ENCODE measurements at regions not wholly inside any gene's neighbourhood (a gene's known extent, or its start where the extent isn't known, plus 50 kb on each side); places are given as distances from the start of the nearest gene placed in this dataset.

DNA sequence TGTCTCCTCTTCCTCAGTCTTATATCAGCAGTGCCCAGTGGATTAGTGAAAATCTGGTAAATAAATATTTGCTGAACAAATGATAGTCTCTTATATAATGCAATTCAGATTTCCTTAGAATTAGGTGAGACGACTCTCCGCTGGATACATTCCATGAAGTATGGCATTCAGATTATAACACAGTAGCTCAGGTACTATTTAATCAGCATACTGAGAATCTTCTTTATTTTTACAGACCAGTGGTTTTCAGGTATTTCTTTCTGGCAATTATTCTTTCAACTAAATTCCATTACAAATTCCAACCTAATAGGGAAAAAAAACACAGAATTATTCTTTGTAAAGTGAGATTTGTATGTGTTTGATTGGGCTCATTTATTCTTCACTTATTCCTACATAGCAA is 435.5 kb downstream of the TAF11L14 start:
- Histone ChIP-seq H3K27me3 (no peaks in the 10 kb centered on the region), H3K4me3 (ENCODE audit: low read depth, low read length) (no peak overlapping the region), H3K9me3 (no peaks in the 10 kb centered on the region), H3K4me1 (no peaks in the 10 kb centered on the region), H3K36me3 (no peaks in the 10 kb centered on the region)
- TF ChIP-seq, protein P1, sequence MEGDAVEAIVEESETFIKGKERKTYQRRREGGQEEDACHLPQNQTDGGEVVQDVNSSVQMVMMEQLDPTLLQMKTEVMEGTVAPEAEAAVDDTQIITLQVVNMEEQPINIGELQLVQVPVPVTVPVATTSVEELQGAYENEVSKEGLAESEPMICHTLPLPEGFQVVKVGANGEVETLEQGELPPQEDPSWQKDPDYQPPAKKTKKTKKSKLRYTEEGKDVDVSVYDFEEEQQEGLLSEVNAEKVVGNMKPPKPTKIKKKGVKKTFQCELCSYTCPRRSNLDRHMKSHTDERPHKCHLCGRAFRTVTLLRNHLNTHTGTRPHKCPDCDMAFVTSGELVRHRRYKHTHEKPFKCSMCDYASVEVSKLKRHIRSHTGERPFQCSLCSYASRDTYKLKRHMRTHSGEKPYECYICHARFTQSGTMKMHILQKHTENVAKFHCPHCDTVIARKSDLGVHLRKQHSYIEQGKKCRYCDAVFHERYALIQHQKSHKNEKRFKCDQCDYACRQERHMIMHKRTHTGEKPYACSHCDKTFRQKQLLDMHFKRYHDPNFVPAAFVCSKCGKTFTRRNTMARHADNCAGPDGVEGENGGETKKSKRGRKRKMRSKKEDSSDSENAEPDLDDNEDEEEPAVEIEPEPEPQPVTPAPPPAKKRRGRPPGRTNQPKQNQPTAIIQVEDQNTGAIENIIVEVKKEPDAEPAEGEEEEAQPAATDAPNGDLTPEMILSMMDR (IDR thresholded peaks at IDR 0.05; ENCODE audit: low read depth, low read length): no peak
- no peak for DNase-seq

DNA sequence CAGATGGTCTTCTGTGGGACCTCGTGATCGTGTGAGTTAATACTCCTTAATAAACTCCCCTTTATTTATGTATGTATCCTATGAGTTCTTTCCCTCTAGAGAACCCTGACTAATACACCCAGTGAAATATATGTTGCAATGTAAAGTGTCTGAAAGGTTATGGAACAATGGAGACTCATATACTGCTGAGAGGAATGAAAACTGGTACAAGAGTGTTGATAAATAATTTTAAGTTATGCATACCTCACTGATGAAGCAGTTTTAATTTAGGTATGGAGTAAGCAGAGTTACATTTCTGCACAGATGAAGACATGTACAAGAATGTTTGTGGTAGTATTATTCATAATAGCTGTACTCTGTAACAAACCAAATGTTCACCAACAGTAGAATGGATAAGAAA is 438.3 kb downstream of the TAF11L14 start:
- no peaks in the 10 kb centered on the region for H3K36me3 ChIP-seq
- no peak for DNase-seq
- H3K4me3 ChIP-seq (ENCODE audit: low read depth, low read length): no peak overlapping the region
- no peaks in the 10 kb centered on the region for H3K9me3 ChIP-seq
- H3K27me3 ChIP-seq: no peaks in the 10 kb centered on the region
- H3K4me1 ChIP-seq: no peaks in the 10 kb centered on the region
- TF ChIP-seq, protein P1 (IDR thresholded peaks at IDR 0.05; ENCODE audit: low read depth, low read length): no peak

DNA sequence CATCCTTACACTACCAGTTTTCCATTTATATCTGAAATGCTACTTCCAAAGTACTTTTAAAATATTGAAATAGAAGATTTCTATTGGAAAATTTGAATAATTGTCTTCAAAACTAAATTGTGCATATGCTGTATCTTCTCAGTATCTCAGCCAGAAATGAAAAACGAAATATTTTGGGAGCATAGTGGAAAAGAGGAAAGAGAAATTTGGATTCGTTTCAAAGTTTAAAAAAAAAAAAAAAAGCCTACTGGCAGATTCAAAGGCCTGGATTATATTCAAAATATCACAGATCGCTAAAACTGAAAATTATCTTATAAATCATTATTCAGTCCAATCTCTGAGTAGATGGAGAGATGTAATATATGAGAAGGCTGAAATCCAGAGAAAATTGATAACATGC is 440.7 kb downstream of the TAF11L14 start:
- Histone ChIP-seq H3K4me3 (ENCODE audit: low read depth, low read length) (no peak overlapping the region), H3K27me3 (no peaks in the 10 kb centered on the region), H3K36me3 (no peaks in the 10 kb centered on the region), H3K9me3 (no peaks in the 10 kb centered on the region), H3K4me1 (no peaks in the 10 kb centered on the region)
- TF ChIP-seq, protein P1 (IDR thresholded peaks at IDR 0.05; ENCODE audit: low read depth, low read length): no peak
- DNase-seq: no peak

DNA sequence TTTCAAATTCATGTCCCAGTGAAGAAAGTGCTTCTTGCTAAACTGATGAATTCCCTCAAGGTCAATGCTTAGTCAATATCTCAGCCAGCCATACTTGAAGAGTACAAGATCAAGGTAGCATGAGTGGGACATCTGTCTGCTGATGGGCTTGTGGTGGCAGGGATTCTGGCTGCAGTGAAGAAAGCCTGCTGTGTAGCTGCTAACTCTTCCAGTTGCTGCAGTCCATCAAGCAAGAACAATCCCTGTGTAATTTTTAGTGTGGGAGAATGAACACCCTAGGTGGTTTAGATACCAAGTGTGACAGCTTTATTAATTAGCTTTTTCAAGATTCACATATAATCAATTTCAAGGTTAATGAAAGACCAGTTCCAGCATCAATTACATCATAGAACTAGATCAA is 443.9 kb downstream of the TAF11L14 start:
- H3K4me3 ChIP-seq (ENCODE audit: low read depth, low read length): no peak overlapping the region
- DNase-seq: no peak
- TF ChIP-seq, protein P1 (IDR thresholded peaks at IDR 0.05; ENCODE audit: low read depth, low read length): no peak
- H3K4me1 ChIP-seq: no peaks in the 10 kb centered on the region
- H3K9me3 ChIP-seq: no peaks in the 10 kb centered on the region
- no peaks in the 10 kb centered on the region for H3K27me3 ChIP-seq
- no peaks in the 10 kb centered on the region for H3K36me3 ChIP-seq

DNA sequence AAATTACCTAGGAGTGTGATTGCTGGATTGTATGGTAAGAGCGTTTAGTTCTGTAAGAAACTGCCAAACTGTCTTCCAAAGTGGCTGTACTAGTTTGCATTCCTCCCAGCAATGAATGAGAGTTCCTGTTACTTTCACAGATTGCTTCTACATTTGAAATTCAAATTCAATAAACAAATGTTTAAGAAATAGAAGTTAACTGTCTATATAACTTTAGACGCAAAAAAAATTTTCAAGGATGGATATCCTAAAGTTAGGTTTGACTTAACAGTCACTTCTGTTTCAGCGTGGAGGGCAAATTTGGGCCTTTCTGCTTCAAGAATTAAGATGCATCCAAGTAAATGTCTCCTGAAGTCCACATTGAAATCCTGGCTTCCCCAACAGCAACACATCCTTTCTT is 445.6 kb downstream of the TAF11L14 start:
- Histone ChIP-seq H3K36me3 (no peaks in the 10 kb centered on the region), H3K9me3 (no peaks in the 10 kb centered on the region), H3K27me3 (no peaks in the 10 kb centered on the region), H3K4me3 (ENCODE audit: low read depth, low read length) (no peak overlapping the region), H3K4me1 (no peaks in the 10 kb centered on the region)
- TF ChIP-seq, protein P1 (IDR thresholded peaks at IDR 0.05; ENCODE audit: low read depth, low read length): no peak
- no peak for DNase-seq

DNA sequence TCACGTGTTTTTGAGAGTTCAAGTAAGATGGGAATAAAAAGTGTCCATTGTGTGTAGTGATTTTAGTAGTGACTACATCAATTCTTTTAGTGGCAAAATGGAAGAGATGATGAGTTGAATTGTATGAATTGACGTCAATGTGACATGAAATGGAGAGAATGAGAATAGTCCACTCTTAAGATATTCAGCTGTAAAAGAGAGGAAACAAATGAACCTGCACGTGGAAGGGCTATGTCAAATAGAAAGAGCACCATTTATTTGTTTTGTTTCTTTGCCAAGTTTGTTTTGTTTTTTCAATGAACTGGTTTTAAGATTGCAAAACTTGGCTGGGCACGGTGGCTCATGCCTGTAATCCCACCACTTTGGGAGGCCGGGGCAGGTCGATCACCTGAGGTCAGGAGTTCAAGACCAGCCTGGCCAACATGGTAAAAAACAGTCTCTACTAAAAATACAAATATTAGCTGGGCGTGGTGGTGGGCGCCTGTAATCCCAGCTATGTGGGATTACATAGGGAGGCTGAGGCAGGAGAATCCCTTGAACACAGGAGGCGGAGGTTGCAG is 453.8 kb downstream of the TAF11L14 start:
- Histone ChIP-seq H3K4me1 (no peaks in the 10 kb centered on the region), H3K36me3 (no peaks in the 10 kb centered on the region), H3K4me3 (ENCODE audit: low read depth, low read length) (no peak overlapping the region), H3K27me3 (no peaks in the 10 kb centered on the region), H3K9me3 (no peaks in the 10 kb centered on the region)
- TF ChIP-seq, protein P1 (IDR thresholded peaks at IDR 0.05; ENCODE audit: low read depth, low read length): no peak
- no peak for DNase-seq
